COLO829 (cell line): ENCODE measurements at regions not wholly inside any gene's neighbourhood (a gene's known extent, or its start where the extent isn't known, plus 50 kb on each side); places are given as distances from the start of the nearest gene placed in this dataset.

Source experiments
- DNase-seq: peaks from one replicate; pipeline ENCODE4 v3.0.0; 2012; ENCODE audit warnings: low spot score

DNA sequence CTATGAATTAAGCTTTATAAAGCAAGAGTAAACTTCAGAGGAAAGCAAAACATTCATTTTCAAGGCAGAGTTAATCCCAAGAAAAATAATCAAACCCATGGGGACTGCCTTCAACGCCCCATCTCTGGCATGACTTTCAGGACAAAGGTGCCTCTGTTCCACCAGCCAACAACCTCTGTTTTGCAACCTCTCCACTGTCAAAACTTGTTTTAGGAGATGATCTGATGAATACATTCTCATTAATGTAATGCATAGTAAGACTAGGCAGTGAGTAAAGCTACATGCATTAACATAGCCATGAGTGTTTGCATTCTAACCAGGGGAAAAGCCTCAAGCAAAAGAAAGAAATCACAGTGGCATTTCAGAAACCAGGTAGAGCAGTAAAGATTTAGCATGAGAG lies 357.0 kb downstream of the FBXO15 start:
- peak; percentile 59 for DNase-seq

DNA sequence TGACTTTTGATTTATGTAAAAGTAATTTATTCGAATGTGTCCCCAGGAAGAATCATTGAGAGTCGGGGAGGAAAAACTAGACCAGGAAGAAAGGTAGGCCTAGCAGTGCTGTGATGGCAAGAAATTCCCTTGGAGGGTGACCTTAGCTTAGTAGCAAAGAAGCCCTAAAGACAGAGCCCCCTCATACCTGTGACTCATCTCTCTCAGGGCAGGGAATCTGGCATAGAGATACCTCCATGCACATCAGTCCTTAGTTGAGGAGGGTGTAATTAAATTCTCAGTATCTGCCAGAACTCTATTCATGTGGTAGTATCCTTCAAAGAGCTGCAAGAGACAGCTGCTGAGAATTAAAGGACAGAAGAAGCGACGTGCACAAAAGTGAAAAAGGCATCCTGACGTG lies 360.3 kb downstream of the FBXO15 start:
- DNase-seq: no peak

DNA sequence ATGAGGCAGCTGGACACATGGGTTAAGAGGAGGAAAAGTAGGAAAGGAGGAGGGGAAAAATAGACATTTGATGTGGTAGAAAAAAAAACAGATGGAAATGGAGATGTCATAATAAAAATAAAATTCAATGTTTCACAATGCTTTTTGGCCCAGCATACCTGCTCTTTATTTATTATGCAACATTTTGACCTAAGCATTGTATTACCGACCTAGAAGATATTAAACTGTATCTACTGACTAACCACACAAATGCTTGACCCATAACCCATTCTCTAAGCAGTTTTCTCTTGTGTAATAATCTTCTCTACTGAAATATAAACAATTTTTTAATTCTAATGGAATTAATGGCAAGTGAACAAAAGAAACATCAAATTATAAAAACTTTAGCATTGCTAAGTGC lies 362.3 kb downstream of the FBXO15 start:
- DNase-seq: no peak

DNA sequence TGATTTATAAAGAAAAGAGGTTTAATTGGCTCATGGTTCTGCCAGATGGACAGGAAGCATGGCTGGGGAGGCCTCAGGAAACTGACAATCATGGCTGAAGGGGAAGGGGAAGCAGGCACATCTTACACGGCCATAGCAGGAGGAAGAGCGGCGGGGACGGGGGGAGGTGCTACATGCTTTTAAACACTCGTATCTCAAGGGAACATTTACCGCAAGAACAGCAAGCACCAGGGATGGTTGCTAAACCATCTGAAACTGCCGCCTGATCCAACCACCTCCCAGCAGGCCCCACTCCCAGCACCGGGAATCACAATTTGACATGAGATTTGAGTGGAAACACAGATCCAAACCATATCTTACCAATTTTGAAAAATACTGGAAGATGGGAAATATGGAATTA lies 362.8 kb downstream of the FBXO15 start:
- no peak for DNase-seq

DNA sequence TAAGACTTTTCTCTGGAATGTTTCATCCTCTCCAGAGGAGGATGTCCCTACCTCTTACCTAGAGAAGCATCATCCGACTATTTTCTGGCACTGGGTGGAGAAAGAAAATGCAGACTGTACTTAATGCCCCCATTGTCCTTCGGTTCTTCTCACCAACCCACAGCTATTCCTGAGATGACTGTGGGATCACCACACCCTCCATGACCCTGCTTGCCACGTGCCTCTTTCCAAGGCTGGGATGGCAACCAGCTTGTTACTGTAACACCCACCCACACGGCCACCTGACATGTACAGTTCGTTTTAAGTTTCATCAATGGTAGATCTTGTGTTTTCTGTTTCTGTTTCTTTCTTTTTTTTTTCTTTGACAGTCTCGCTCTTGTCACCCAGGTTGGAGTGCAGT lies 365.2 kb downstream of the FBXO15 start:
- peak; percentile 4 for DNase-seq

DNA sequence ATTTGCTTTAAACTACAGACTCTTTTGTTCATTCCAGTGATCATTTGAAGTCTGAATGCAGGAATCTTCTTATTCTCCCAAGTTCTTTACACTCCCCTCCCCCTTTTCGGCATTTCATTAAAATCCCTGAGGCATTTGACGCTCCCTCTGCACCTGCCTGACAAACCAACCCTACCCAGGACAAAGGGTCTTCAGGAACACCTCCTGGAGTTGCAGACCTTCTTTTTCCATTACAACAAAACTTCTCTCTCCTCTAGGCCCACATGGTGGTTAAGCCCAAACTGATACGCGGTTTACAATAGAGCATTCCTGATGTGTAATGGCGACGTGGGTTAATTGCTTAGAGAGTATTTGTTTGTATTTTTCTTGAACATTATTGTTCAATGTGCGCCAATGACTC lies 367.4 kb downstream of the FBXO15 start:
- no peak for DNase-seq

DNA sequence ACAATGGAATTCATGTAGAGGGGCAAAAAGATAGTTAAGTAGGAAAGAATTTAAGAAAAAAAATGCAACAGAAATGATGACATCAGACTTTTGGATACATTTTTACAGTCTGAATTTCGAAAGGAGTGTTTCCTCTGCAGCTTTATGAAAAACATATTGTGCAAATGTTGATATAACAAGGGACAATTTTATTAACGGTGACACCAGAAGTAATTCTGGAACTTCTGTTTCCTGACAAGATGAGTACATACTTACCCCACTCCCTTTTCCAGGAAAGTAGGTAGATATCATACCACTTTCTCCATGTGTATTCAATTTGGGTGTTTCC lies 369.6 kb downstream of the FBXO15 start:
- DNase-seq: no peak

DNA sequence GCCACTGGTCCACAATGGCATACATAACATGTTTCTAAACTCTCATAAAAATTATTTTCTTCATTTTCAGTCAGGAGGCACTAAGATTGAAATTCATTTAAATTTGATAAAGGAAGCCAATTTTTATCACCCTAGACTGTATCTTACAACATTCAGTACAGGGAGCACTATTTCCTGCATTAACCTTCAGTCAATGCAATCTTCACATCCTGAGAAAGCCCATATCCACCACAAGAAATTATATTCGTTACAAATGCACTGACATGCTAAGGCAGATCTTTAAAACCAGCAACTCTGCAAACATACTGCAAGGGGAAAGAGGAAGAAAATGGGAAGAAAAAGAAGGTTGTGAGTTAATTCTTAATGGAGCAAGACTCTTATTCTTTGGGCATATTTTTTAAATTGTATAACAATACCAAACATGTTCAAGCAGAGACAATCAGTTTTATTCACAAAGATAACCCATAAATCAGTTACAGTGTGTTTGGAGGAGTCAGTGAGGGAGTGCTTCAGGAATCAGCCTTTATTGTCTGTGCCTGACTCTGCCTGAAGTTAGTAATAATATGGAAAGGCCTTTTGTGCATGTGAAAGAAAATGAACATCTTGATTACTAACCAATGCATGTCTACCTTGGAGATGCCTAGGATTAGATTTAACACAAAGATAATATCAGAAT lies 370.1 kb downstream of the FBXO15 start:
- no peak for DNase-seq

DNA sequence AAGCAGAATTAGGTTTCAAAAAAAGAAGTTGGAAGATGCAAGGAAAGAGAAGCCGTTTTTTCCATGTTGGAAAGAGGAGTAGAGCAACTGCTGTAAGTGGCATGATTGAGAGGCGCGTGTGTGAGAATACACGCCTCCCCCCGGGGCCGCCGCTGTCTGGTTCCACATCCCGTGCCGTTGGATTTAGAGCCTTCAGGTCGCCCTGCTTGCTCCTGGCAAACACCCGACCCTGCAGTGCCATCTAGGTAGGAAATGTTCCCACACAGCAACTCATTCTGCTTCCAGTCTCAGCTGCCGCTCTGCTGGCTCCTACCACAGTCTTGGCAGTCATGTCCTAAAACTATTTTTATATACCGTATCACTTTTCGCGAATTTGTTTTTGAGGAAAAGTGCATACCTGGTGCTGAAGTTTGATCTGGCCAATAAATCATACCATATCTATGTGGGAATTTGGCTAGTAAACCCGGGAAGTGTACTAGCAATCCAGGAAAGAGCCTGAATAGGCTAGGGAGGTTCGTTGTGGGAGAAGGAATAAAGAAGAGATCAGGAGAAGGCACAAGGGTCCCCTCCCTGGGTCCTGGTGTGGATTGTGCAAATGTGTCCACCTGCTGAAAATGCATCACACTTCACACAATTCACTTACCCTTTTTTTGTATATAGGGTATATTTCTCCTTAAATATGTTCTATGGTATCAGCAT lies 372.7 kb downstream of the FBXO15 start:
- DNase-seq: no peak

DNA sequence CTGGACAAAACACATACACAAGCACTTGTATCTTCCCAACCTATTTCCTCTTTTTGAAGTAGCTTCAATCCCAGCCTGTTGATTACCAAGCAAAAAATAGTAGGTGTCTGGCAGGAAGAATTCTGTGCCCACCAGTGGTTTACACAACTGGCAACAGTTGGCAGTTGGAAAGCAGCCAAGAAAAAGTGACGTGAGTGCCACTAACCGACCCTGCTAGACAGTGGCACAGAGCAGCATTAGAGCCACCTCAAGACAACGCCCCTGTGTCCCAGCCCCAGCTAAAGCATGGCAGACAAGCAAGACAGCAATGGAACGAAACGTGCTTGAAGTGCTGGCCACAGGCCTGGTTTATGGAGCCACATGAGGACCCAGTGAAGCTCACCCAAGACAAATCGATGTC lies 379.6 kb downstream of the FBXO15 start:
- DNase-seq: no peak

DNA sequence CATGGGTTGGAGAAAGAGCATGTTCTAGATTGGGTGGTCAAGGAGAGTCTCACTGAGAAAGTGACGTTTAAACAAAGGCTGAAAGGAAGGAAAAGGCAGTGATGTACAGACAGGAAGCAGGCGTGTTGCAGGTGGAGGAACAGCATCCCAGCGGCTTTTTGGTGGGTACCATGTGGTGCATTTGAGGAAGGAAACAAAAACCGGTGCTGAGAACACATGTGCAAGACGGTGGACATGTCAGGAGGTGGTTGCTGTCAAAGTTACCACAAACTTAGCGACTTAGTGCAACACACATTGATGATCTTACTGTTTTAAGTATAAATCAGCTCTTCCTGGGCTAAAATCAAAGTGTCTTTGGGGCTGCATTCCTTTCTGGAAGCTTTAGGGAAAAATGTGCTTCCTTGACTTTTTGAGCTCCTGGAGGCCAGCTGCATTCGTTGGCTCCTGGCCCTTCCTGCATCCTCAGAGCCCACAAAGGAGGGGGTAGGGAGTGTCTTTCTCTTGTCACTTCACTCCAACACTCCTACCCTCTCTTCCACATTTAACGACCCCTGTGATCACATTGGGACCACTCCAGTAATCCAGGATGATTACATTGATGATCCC lies 380.6 kb downstream of the FBXO15 start:
- DNase-seq: no peak

DNA sequence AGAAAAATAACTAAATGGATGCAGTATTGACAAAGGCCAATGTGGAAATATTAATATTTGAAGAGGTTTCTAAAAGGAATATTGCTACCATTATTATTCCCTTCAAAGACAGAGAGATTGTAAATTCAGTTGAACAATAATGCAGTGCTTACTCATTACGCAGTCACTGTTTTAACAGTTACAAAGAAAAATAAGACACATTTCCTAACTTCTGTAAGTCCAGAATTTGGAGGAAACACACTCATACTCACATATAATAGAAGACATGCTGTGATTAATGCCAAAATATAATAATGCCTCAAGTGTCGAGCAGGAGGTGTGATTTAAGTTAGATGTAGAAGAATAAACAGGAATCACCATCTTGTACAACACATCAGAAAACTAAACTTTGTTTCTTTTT lies 389.2 kb downstream of the FBXO15 start:
- DNase-seq: no peak

DNA sequence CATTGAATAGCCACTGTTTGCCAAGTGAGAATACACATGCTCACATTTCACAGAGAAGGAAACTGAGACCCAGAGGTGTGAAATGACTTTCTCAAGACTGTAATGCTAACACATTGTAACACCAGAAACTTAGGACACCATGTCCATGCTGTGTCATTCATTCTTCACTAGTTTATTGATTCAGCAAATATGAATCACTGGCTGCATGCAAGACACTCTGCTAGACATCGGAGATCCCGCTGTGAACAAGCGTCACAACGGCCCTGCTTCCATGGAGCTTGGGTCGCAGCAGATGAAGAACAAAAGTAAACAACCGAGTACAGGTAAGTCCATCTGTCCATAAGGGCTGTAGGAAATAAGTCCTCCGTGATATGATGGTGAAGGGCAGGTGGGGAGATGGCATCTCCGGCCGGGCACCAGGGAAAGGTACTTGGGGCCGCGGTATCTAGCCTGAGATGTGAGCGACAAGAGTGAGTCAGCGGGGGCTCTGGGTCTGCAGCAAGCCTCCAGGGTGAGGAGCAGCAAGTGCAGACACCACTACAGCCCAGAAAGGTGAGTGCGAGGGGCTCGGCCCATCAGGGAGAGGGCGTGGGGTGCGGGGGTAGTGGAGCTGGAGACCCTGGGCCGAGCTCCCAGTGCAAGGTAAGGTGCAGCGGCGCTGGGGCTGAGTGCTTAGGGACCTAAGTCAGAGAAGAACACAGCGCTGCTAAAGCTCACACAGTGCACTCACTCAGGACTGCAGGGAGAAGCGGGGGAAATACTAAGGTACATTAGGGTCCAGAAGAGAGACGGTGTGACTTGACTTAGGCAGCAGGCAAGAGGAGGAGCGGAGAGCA lies 391.2 kb downstream of the FBXO15 start:
- no peak for DNase-seq

DNA sequence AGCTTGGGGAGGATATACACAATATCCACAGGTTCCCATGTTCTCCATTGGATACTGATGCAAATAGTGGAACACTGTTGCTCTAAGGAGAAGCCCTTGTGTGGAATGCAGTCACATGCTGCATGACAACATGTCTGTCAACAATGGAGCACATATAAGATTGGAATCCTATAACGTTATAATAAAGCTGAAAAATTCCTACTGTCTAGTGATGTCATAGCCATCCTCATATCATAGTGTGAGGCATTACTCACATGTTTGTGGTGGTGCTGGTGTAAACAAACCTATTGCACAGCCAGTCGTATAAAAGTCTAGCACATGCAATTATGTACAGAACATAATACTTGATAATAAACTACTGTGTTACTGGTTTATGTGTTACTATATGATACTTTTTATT lies 394.7 kb downstream of the FBXO15 start:
- no peak for DNase-seq

DNA sequence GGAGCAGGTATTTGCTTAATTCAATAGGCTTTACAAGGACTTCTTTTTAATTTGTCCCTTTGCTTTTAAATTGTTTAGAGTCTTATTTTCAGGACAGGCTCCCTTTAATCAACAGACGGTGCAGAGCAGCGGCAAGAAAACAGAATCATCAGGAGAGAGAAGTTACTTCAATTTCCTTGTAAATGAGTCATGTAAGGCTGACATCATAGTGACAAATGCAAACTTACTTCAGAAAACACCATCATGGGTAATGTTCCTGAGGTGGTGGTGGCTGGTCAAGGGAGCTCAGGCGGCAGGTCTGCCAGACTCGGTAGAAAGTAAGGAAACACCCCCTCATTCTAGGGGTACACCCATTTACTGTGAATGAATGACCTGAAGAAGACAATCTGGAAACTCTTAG lies 395.1 kb downstream of the FBXO15 start:
- no peak for DNase-seq

DNA sequence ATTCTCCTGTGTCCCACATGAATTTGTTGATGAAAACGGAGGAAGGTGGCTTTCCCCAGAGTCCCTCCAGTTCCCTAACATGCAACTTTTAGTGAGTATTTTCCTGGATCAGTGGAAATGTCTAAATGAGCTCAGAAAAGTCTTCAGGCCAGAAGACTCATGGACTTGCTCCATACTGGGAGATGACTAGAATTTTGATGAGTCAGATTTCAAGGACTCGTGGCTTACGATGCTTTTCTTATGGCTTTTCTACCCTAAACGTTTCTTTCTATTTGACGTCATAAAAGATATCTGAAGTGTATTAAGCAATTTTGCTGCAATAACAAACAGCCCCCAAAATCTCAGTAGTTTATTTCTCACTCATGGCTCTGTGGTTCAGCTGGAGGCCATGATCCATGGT lies 397.6 kb downstream of the FBXO15 start:
- no peak for DNase-seq

DNA sequence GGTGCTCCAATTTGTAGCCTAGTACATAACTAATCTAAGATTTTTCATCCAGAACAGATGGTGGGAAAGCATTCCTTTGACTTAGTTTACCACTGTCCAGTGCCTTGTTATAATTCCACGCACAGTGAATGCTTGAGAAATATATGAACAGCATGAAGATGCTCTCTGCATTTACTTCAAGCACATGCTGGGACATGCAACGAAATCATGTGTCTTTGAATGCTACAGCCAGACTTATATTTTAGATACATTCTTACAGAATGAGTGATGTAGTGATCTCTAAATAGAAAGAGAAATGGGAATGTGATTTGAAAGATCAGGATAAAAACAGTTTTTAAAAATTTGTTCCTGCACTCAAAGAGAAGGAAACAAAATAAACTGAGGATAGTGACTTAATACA lies 398.3 kb downstream of the FBXO15 start:
- DNase-seq: no peak

DNA sequence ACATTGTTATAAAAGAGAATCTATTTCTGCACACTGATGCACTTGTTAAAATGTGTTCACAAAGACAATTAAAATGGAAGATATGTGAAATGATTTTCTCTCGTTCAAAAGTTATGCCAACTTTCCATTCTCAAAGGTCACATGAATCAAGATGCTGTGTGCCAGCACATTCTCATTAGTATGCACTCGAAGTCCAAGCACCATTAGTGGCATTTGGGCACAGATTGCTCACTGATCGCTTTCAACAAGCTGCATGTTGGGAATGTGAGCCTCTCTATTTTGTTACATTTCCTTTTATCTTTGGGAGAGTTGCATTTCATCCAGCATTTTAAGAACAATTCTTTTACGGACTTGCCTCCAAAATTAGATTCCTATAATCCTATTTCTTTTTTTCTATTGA lies 398.9 kb downstream of the FBXO15 start:
- DNase-seq: no peak

DNA sequence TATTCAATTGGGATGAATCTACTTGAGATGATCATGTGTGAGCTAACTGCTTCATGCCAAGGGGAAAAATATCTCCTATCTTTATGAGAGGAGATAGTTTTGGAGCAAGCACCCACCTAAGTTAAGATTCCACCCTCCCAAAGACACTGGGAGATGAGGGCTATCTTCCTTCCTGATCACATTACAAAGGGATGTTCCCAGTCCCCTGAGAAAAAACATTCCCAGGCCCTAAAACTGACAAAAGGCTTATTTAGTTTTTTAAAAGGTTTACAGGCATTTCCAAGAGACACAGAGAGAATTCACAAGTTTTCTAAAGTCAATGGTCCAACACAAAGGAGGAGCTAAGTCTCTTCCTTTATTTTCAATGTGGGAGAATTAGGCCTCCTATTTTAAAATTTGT lies 401.5 kb downstream of the FBXO15 start:
- no peak for DNase-seq

DNA sequence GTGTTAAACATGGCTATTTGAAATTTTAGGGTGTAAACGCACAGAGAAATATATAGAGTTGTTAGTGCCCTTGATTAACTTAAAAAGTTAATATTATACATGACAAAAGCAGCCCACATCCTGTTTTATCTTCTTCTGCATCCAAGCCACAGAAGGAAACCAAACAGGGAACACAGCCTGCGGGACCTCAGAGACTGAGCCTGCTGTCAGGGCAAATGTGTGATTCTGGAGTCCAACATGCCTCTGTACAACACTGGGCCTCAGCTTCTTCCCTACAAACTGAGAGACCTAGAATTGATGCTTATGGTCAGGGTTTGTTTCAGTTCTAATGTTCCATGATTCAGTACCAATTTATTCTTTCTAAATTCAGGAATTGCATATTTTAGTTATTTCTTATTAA lies 404.7 kb downstream of the FBXO15 start:
- no peak for DNase-seq

DNA sequence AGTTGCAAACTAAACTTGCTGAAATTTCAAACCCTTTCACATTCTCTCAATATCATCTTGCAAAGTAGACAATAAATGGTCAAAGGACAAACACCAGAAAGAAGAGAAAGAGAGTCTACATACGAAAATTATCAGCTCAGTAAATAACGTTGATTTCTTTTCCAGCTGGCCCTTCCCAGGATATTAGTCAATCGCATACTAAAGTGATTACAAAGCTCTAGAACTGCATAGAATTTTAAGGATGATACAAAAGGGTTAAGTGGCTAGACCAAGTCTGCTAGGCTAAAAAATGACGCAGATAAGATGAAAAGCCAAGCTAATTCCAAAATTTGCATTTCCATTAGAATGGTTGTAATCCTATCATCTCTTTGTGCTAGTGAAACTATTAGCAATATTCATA lies 405.7 kb downstream of the FBXO15 start:
- DNase-seq: no peak

DNA sequence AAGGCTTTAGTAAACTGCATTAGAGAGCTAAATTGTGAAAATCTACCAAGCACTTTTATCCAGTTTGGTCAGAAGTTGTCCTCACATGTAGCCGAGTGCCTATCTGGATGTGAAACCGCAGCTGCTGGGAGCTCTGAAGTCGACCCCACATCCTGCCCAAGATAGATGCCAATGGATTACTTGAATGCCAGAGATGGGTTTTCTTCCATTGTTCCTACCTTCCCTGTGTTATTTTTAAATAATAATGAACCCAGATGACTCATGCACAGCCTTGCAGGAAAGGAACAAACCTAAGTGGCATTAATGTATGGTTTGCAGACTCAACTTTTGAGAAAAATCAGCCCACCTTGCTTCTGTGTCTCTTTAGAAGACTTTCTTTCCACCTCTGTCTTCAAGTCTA lies 408.5 kb downstream of the FBXO15 start:
- DNase-seq: no peak

DNA sequence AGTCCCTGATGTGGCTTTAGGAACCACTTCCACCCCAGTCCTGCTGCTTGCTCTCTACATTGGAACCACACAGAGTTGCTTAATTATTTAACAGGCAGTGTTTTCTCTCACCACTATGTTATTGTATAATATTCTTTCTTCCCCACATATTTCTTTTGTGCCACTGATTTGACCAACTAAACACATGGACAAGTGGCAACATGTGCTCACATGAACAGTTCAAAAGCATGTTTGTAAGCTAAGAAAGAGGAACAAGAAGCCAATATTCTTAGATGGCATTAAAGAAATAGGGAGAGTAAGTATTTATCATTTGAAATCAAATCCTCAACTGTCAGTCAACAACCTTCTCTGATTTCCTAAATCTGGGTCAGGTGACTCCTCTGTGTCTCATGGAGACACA lies 409.6 kb downstream of the FBXO15 start:
- no peak for DNase-seq
